OCI-LY3 (cell line): ENCODE measurements at regions not wholly inside any gene's neighbourhood (a gene's known extent, or its start where the extent isn't known, plus 50 kb on each side); places are given as distances from the start of the nearest gene placed in this dataset.

ENCODE experiments used
- H2AFZ ChIP-seq: fragments of 200-600, 300-600 bp; shearing (Covaris generic); 2 replicates; pipeline ENCODE4 v1.6.0; 2014; ENCODE audit warnings: antibody characterized with exemption, low read depth, low read length
- H3K27ac ChIP-seq: fragments of 200-600, 300-600 bp; sonication (generic); 2 replicates; pipeline ENCODE4 v1.5.1; 2014; ENCODE audit warnings: mild to moderate bottlenecking, low read length, moderate library complexity, mixed read lengths
- H3K27me3 ChIP-seq: fragments of 200-600, 300-600 bp; sonication (generic); 2 replicates; pipeline ENCODE4 v1.6.1; 2014; ENCODE audit warnings: low read depth, low read length, mixed read lengths
- H3K36me3 ChIP-seq: fragments of 200-600, 300-600 bp; sonication (generic); replicated peaks from 2 replicates; pipeline ENCODE3; 2014; ENCODE audit warnings: low read depth, low read length, mixed read lengths
- H3K4me1 ChIP-seq: fragments of 300-600, 200-600 bp; sonication (generic); 2 replicates; pipeline ENCODE4 v1.6.1; 2014; ENCODE audit warnings: low read length, mixed read lengths
- H3K4me2 ChIP-seq: fragments of 200-600, 300-600 bp; sonication (generic); 2 replicates; pipeline ENCODE4 v1.6.1; 2014; ENCODE audit warnings: low read length, mixed read lengths
- H3K4me3 ChIP-seq: fragments of 300-600, 200-600 bp; sonication (generic); 2 replicates; pipeline ENCODE4 v1.5.1; 2014; ENCODE audit warnings: antibody characterized with exemption, mild to moderate bottlenecking, low read length, moderate library complexity
- H3K79me2 ChIP-seq: fragments of 300-600, 200-600 bp; shearing (Covaris generic); 2 replicates; pipeline ENCODE4 v1.6.1; 2014; ENCODE audit warnings: mild to moderate bottlenecking, low read length, mixed read lengths
- H3K9ac ChIP-seq: fragments of 300-600, 200-600 bp; shearing (Covaris generic); 2 replicates; pipeline ENCODE4 v1.6.0; 2014; ENCODE audit warnings: mild to moderate bottlenecking, low read length, moderate library complexity
- H3K9me3 ChIP-seq: fragments of 200-600, 300-600 bp; shearing (Covaris generic); 2 replicates; pipeline ENCODE4 v1.6.1; 2014; ENCODE audit warnings: low read length, mixed read lengths; ENCODE audit not compliant: insufficient read depth
- H4K20me1 ChIP-seq: fragments of 200-600, 300-600 bp; sonication (generic); 2 replicates; pipeline ENCODE4 v1.6.1; 2016; ENCODE audit warnings: low read length, mixed read lengths; ENCODE audit not compliant: insufficient read depth
- CTCF ChIP-seq: fragments of 200-600, 300-600 bp; sonication (generic); IDR thresholded peaks from 2 replicates; pipeline ENCODE4 v1.5.1; 2014; ENCODE audit warnings: antibody characterized with exemption, low read length, low read depth
- EZH2phosphoT487 ChIP-seq: fragments of 200-600 bp; shearing (Covaris generic); IDR thresholded peaks from 2 replicates; pipeline ENCODE4 v1.6.1; 2018; ENCODE audit warnings: antibody characterized with exemption, mixed run types, low read depth

GRCh38 chr17:79439493-79439892 is 171.4 kb downstream of the RBFOX3 start:
- Histone ChIP-seq H3K27ac (no peak overlapping the region), H3K79me2 (no peaks in the 10 kb centered on the region), H3K9ac (no peak overlapping the region), H3K4me3 (no peak overlapping the region), H3K9me3 (no peaks in the 10 kb centered on the region), H2AFZ (no peak overlapping the region), H3K36me3 (no peaks in the 10 kb centered on the region), H3K4me2 (no peak overlapping the region), H3K27me3 (peaks cover 22% of the 10 kb centered on the region), H4K20me1 (no peaks in the 10 kb centered on the region), H3K4me1 (no peaks in the 10 kb centered on the region)
- TF ChIP-seq CTCF (no peak), EZH2phosphoT487 (no peak)

DNA sequence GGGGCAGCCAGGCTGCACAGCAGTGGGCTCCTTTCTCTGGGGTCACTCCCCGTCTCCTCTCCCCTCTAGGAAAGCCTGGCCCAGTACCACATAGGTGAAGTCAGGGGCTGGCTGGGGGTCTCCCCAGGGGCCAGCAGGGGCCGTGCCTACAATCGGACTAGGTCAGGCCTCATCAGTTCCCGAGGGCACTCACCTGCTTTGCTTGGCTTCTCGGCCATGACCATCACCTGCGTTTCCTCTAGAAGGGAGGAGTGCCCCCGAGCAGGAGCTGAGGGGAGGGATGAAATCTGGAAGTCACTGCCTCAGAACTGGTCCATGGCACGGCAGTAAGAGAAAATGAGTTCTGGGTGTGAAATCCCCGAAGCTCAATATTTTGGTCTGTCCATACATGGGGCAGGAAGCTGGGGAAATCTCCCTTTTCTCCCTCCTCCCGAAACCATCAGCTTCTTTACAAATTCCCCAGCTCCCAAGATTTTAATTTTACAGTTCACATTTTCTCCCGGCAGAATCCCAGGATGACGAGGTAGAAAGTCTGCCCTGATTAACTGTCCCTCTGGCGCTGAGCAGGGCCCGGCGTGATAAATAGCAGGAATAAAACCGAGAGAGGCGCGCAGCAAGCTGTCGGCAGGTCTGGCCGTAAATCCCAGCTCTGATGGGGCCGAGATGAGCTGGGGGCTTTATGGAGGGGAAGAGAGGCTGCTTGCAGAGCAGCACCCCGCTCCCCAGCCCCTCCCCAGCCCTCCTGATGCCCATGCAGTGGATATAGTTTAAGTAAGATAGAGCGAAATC is 172.1 kb downstream of the RBFOX3 start:
- no peak overlapping the region for H3K4me3 ChIP-seq
- no peaks in the 10 kb centered on the region for H3K79me2 ChIP-seq
- no peak overlapping the region for H3K9ac ChIP-seq
- H3K27me3 ChIP-seq: peaks cover 29% of the 10 kb centered on the region
- H3K27ac ChIP-seq: no peak overlapping the region
- no peak for TF ChIP-seq EZH2phosphoT487
- TF ChIP-seq CTCF: no peak
- no peak overlapping the region for H2AFZ ChIP-seq
- no peaks in the 10 kb centered on the region for H3K9me3 ChIP-seq
- no peaks in the 10 kb centered on the region for H3K4me1 ChIP-seq
- H3K36me3 ChIP-seq: no peaks in the 10 kb centered on the region
- H4K20me1 ChIP-seq: no peaks in the 10 kb centered on the region
- no peak overlapping the region for H3K4me2 ChIP-seq

GRCh38 chr17:79438058-79438457 is 172.8 kb downstream of the RBFOX3 start:
- H4K20me1 ChIP-seq: no peaks in the 10 kb centered on the region
- H2AFZ ChIP-seq: no peak overlapping the region
- no peaks in the 10 kb centered on the region for H3K79me2 ChIP-seq
- H3K4me3 ChIP-seq: no peak overlapping the region
- no peak overlapping the region for H3K27ac ChIP-seq
- TF ChIP-seq CTCF: no peak
- TF ChIP-seq EZH2phosphoT487: no peak
- H3K9me3 ChIP-seq: no peaks in the 10 kb centered on the region
- no peaks in the 10 kb centered on the region for H3K4me1 ChIP-seq
- no peaks in the 10 kb centered on the region for H3K36me3 ChIP-seq
- no peak overlapping the region for H3K9ac ChIP-seq
- H3K27me3 ChIP-seq: peaks cover 30% of the 10 kb centered on the region
- H3K4me2 ChIP-seq: no peak overlapping the region

GRCh38 chr17:79437081-79437480 is 173.8 kb downstream of the RBFOX3 start:
- Histone ChIP-seq H4K20me1 (no peaks in the 10 kb centered on the region), H3K4me1 (no peaks in the 10 kb centered on the region), H3K27ac (no peak overlapping the region), H3K27me3 (peaks cover 30% of the 10 kb centered on the region), H3K9me3 (no peaks in the 10 kb centered on the region), H3K4me2 (no peak overlapping the region), H2AFZ (no peak overlapping the region), H3K4me3 (no peak overlapping the region), H3K79me2 (no peaks in the 10 kb centered on the region), H3K9ac (no peak overlapping the region), H3K36me3 (no peaks in the 10 kb centered on the region)
- no peak for TF ChIP-seq CTCF
- TF ChIP-seq EZH2phosphoT487: no peak
